ENCODE measurements at regions not wholly inside any gene's neighbourhood (a gene's known extent, or its start where the extent isn't known, plus 50 kb on each side); places are given as distances from the start of the nearest gene placed in this dataset.
A peak's percentile ranks its signal among the peaks of the same experiment; 100 is the strongest.

DNA sequence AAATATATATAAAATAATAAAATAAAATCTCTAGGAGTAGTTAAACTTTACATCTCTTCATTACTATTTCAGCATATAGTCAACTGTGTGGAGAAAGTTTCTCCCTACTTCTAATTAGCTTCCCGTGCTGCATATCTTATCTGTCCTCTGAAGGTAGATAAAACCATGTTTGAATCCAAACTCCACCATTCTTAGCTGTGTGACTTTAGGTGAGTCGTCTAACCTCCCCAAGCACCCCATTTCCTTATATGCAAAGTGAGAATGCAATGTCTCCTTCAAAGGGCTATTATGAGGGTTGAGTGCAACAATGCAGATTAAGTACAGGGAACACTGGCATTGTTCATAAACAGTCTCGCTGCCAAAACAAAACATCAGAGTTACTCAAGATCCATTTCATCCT is 80.8 kb upstream of the DRD2 start:
- no peak overlapping the region for H3K4me3 ChIP-seq
- FAIRE-seq: no peak
- no peaks in the 10 kb centered on the region for H3K36me3 ChIP-seq (ENCODE audit: control insufficient read depth, insufficient read depth, low read length)
- TF ChIP-seq ZNF79 (CRISPR knock-in tag; IDR thresholded peaks at IDR 0.05; ENCODE audit: low read depth) (no peak), ZEB2 (IDR thresholded peaks at IDR 0.05) (peak; percentile 36; the same call in 1 of the 2 replicates), CBX5 (IDR thresholded peaks at IDR 0.05; ENCODE audit: borderline replicate concordance, low read depth) (no peak)
- peak overlapping the region; percentile 20; the same call in 1 of the 2 replicates for H2AFZ ChIP-seq (ENCODE audit: low read depth, low read length)
- peak overlapping the region; percentile 9; the same call in 1 of the 2 replicates for H3K4me2 ChIP-seq (ENCODE audit: insufficient read depth, low read length)
- H3K79me2 ChIP-seq (ENCODE audit: control insufficient read depth, insufficient read depth, low read length): no peaks in the 10 kb centered on the region
- no peak overlapping the region for H3K27ac ChIP-seq (ENCODE audit: extremely low read depth, low read depth, low read length)
- H3K9ac ChIP-seq (ENCODE audit: insufficient read depth in 1 of 2, low read depth in 2 of 2, low read length in 2 of 2): no peak overlapping the region
- BruUV-seq (replicated peaks): no TSS peak
- peaks cover 8 to 30% of the 10 kb centered on the region in 2 experiments; a peak in 4 of 5 replicates for H3K4me1 ChIP-seq (replicated peaks in 1 of 2; ENCODE audit: control insufficient read depth in 2 of 2, insufficient read depth in 2 of 2, low read length in 2 of 2)
- no peaks in the 10 kb centered on the region for H3K27me3 ChIP-seq (ENCODE audit: control insufficient read depth in 2 of 2, insufficient read depth in 2 of 2, low read length in 2 of 2)
- ChIA-PET POLR2A (interaction anchor here (1.9 kb wide), 1 partner anchor 9 kb away, joined by 4 read pairs; no protein-coding TSS in a partner anchor), CTCF (ENCODE audit: low intra/inter-chr PET ratio) (no interaction called here)
- WGBS (ENCODE audit: insufficient coverage, low coverage, missing lambda C conversion rate): 28% methylated on average over 3 of the region's 3 CpGs
- no peak for DNase-seq (ENCODE audit: extremely low read depth in 1 of 4, low spot score in 3 of 4)
- ATAC-seq: no peak
- intact Hi-C loops (cut with micrococcal nuclease) (no loop called here), in situ Hi-C loops (cut with MboI) (no loop called here)
- no peaks in the 10 kb centered on the region for H3K9me3 ChIP-seq (replicated peaks; ENCODE audit: control insufficient read depth, insufficient read depth, low read depth, low read length)
- H4K20me1 ChIP-seq (replicated peaks; ENCODE audit: control insufficient read depth, insufficient read depth, low read length): no peaks in the 10 kb centered on the region
- no peaks in the 10 kb centered on the region for H3K9me1 ChIP-seq (ENCODE audit: control insufficient read depth, insufficient read depth, low read length)

DNA sequence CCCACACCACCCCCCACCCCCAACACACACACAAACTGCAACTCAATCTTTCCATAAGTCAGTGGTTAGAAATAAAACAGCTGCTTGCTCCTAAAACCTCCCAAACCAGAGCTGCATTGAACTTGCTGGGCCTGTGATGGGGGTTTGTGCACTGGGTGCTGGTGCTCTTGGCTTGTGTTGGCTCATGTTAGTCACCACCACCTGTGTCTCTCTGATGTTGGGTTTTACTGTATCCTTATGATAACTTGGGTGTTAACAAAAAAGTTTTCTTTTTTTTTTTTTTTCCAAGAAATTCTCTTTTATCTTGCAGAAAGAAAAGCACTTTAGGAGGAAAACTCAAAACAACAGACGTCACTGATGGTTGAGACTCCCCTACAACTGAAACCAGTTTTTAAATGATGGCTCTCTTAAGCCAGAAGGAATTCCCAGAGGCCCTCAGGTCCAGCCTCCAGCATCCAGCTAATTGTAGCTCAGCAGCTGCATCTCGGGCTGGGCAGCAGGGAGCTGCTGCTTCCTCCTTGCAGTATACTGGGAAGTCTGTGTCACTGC is 79.9 kb upstream of the DRD2 start:
- no peaks in the 10 kb centered on the region for H4K20me1 ChIP-seq (replicated peaks; ENCODE audit: control insufficient read depth, insufficient read depth, low read length)
- BruUV-seq (replicated peaks): no TSS peak
- no peak overlapping the region for H3K9ac ChIP-seq (ENCODE audit: insufficient read depth in 1 of 2, low read depth in 2 of 2, low read length in 2 of 2)
- peak overlapping the region; percentile 67 for H2AFZ ChIP-seq (ENCODE audit: low read depth, low read length)
- ATAC-seq (peak; percentile 78), DNase-seq (ENCODE audit: extremely low read depth in 1 of 4, low spot score in 3 of 4) (peak; percentile 45 to 78 (median 54)), FAIRE-seq (peak; percentile 85)
- POLR2A ChIA-PET: interaction anchor here (2.4 kb wide), 1 partner anchor 15 kb away, joined by 8 read pairs; no protein-coding TSS in a partner anchor
- in situ Hi-C loops (cut with MboI) (no loop called here), intact Hi-C loops (cut with micrococcal nuclease) (loop anchor here (2.0 kb wide), 1 partner anchor 176 kb away; no protein-coding TSS in a partner anchor)
- H3K4me3 ChIP-seq: no peak overlapping the region
- no peak overlapping the region for H3K27ac ChIP-seq (ENCODE audit: extremely low read depth, low read depth, low read length)
- no peaks in the 10 kb centered on the region for H3K79me2 ChIP-seq (ENCODE audit: control insufficient read depth, insufficient read depth, low read length)
- CTCF ChIA-PET (ENCODE audit: low intra/inter-chr PET ratio): no interaction called here
- H3K4me2 ChIP-seq (ENCODE audit: insufficient read depth, low read length): no peak overlapping the region
- 0% methylated on average over 2 of the region's 2 CpGs for WGBS (ENCODE audit: insufficient coverage, low coverage, missing lambda C conversion rate)
- H3K27me3 ChIP-seq (ENCODE audit: control insufficient read depth in 2 of 2, insufficient read depth in 2 of 2, low read length in 2 of 2): no peaks in the 10 kb centered on the region
- H3K9me1 ChIP-seq (ENCODE audit: control insufficient read depth, insufficient read depth, low read length): no peaks in the 10 kb centered on the region
- no peaks in the 10 kb centered on the region for H3K9me3 ChIP-seq (replicated peaks; ENCODE audit: control insufficient read depth, insufficient read depth, low read depth, low read length)
- peaks cover 8 to 33% of the 10 kb centered on the region in 2 experiments; a peak in 4 of 5 replicates for H3K4me1 ChIP-seq (replicated peaks in 1 of 2; ENCODE audit: control insufficient read depth in 2 of 2, insufficient read depth in 2 of 2, low read length in 2 of 2)
- no peaks in the 10 kb centered on the region for H3K36me3 ChIP-seq (ENCODE audit: control insufficient read depth, insufficient read depth, low read length)
- TF ChIP-seq, protein P1, sequence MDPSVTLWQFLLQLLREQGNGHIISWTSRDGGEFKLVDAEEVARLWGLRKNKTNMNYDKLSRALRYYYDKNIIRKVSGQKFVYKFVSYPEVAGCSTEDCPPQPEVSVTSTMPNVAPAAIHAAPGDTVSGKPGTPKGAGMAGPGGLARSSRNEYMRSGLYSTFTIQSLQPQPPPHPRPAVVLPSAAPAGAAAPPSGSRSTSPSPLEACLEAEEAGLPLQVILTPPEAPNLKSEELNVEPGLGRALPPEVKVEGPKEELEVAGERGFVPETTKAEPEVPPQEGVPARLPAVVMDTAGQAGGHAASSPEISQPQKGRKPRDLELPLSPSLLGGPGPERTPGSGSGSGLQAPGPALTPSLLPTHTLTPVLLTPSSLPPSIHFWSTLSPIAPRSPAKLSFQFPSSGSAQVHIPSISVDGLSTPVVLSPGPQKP (CRISPR knock-in tag; IDR thresholded peaks at IDR 0.05): no peak
- TF ChIP-seq KDM1A (IDR thresholded peaks at IDR 0.05) (peak; percentile 26 to 37; a peak in 2 of 4 replicates), ZKSCAN8 (CRISPR knock-in tag; IDR thresholded peaks at IDR 0.05) (no peak), RCOR1 (IDR thresholded peaks at IDR 0.05; ENCODE audit: borderline replicate concordance in 1 of 2, low read depth in 2 of 2, low read length in 2 of 2) (peak in 1 of 2 experiments; percentile 41; a peak in 1 of 4 replicates), ZNF583 (CRISPR knock-in tag; IDR thresholded peaks at IDR 0.05) (no peak), FOXP1 (CRISPR knock-in tag; IDR thresholded peaks at IDR 0.05) (no peak), WHSC1 (IDR thresholded peaks at IDR 0.05; ENCODE audit: low read length) (no peak), DPF2 (IDR thresholded peaks at IDR 0.05) (peak; percentile 32; the same call in 1 of the 2 replicates), ZNF41 (CRISPR knock-in tag; conservative IDR thresholded peaks at IDR 0.05) (no peak)
- TF ChIP-seq, protein P2, sequence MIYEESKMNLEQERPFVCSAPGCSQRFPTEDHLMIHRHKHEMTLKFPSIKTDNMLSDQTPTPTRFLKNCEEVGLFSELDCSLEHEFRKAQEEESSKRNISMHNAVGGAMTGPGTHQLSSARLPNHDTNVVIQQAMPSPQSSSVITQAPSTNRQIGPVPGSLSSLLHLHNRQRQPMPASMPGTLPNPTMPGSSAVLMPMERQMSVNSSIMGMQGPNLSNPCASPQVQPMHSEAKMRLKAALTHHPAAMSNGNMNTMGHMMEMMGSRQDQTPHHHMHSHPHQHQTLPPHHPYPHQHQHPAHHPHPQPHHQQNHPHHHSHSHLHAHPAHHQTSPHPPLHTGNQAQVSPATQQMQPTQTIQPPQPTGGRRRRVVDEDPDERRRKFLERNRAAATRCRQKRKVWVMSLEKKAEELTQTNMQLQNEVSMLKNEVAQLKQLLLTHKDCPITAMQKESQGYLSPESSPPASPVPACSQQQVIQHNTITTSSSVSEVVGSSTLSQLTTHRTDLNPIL (CRISPR knock-in tag; IDR thresholded peaks at IDR 0.05): no peak

Measured in K562 (cell line).